ENCODE measurements at regions not wholly inside any gene's neighbourhood (a gene's known extent, or its start where the extent isn't known, plus 50 kb on each side); places are given as distances from the start of the nearest gene placed in this dataset.

- no peak for DNase-seq
Measured at GRCh38 chr6:156111913-156112312, 656.3 kb upstream of the NOX3 start.

DNA sequence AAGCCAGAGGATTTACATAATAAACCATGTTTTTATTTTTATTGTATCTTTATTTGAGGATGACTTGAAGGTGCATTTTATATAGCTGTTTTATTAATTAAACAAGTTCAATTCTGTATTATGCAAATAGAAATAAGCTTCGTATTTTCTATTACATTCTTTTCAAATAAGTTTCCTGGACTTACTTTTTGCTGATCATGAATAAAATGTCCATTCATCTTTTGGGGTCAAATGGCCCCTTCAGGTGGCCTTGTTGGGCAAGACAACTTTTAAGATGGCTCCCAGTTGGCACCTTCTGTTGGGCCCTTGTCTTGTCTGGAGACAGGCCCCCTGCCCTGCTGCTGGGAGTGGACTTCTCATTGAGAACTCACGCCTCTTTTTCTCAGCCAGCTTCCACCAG is 654.6 kb upstream of the NOX3 start:
- DNase-seq: no peak

- DNase-seq: no peak
Measured at GRCh38 chr6:156109713-156110112, 654.1 kb upstream of the NOX3 start.

DNA sequence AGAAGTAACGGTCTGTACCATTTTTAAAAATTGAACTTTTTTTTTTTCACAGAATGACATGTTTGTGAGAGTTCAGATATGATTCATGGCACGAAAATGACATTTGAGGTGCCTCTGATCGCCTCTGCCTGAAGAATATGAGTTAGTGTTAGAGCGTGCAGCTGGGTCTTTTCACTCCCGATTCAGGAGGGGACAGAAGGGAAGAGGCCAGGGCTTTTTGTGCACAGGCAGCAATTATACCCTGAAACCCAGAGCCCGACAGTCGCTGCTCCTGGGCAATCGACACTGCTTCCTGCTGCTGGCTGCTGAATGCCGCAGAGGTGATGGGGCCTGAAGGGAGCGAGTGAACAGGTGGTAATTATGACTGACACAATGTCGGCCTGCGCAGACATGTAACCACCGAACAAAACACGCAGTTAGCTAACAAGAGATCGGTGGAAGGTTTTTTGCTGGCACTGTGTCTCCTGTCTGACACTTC is 652.0 kb upstream of the NOX3 start:
- DNase-seq: no peak

GRCh38 chr6:156102129-156102528 is 646.5 kb upstream of the NOX3 start:
- no peak for DNase-seq

DNA sequence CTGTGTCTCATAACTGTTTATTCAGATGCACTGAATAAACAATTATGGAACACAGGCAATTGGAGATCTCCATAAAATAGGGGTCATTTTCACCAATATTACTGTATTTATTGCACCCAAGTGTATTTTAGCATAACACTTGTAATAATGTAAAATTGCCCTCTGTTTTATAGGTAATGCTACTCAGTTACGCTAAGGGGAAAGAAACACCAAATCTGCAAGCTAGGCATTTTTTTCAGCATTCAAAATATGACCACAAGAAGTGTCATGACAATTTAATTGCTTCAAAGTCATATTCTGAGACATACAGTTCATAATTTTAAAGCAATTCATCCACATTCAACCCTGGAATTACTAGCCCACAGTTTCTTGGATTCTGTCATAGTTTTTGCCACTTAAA is 643.2 kb upstream of the NOX3 start:
- no peak for DNase-seq

DNA sequence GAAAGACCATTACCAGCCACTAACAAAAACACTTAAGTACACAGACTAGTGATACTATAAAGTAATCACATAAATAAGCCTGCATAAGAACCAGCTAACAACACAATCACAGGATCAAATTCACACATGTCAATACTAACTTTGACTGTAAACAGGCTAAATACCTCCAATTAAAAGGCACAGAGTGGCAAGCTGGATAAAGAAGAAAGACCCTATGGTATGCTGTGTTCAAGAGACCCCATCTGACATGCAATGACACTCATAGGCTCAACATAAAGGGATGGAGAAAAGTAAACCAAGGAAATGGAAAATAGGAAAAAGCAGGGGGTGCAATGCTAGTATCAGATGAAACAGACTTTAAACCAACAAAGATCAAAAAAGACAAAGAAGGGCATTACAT is 631.8 kb upstream of the NOX3 start:
- no peak for DNase-seq

DNA sequence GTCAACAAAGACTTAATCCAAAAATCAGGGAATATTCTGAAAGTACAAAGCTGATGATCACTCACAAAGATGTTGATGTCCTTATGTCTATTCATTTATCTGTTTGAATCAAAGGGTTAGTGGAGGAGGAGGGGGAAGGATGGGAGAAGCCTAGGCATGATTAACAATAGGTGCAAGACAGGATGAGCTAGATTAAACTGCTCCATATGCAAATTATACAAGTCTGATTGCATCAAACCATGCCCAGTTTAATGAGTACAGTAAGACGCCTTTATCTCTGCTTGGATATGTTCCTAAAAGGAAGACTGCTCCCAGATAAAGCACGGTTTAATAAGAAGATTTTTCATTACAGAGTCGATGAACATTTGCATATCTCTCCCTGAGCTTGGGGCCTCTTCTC is 626.4 kb upstream of the NOX3 start:
- no peak for DNase-seq

- no peak for DNase-seq
Measured at GRCh38 chr6:156080371-156080770, 624.7 kb upstream of the NOX3 start.

GRCh38 chr6:156068881-156069280 is 613.2 kb upstream of the NOX3 start:
- no peak for DNase-seq

GRCh38 chr6:156065849-156066248 is 610.2 kb upstream of the NOX3 start:
- DNase-seq: no peak

DNA sequence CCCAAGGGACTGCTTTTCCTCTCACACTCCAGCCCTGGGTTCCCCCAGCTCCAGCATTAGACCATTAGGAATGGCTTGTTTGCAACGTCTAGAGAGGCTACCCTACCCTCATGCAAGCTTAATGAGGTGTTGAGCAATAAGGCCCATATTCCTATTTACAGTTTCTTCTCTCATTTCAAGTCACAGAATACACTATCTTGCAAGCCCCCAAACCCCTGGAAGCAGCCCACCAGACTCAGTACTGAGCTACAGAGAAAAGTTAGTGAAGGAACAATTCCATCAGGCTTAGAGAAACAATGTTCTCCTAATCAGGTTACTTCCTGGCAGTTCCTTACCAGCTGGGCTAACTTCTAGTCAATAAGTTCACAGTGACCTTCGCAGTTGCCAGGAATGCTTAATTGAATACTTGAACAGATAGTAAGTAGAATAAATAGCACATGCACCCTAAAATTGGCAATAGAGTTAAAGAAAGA is 606.5 kb upstream of the NOX3 start:
- DNase-seq: no peak

DNA sequence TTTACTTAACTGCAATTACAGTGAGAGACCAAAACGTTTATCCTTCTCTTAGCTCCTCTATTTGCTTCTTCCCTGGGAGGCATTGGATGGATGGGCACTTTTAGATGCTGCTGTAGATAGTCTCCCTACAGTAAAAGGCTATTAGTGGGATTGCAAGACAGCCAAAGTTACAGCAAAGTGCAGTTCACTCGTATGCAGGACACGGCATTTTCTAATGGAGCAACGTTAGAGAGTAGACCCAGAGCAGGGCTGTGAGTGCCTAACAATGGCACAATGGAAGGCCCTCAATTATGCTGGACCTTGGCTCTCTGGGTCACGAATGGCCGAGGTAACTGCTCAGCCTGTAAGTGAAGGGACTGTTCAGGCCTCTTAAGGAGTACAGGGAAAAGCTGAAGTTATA is 605.8 kb upstream of the NOX3 start:
- DNase-seq: no peak

GRCh38 chr6:156060013-156060412 is 604.4 kb upstream of the NOX3 start:
- no peak for DNase-seq

- DNase-seq: no peak
Measured at GRCh38 chr6:156058356-156058755, 602.7 kb upstream of the NOX3 start.

DNA sequence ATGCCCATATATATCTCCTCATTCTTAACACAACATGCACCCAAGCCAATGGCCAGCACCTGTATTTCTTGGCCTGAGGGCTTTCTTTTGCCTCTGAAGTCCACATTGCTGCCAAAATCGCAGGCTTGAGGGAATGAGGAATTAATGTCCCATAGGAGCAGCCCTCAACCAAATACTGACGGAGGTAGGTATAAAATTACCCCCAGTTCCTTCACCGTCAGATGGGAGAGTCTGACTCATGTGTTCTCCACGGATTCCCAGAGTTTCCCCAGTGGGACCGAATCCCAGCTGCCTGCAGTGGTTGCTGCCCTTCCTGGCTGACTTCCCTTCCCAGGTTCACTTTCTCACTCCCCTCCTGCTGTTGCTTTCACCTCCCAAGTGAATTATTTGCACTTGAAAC is 602.2 kb upstream of the NOX3 start:
- no peak for DNase-seq

DNA sequence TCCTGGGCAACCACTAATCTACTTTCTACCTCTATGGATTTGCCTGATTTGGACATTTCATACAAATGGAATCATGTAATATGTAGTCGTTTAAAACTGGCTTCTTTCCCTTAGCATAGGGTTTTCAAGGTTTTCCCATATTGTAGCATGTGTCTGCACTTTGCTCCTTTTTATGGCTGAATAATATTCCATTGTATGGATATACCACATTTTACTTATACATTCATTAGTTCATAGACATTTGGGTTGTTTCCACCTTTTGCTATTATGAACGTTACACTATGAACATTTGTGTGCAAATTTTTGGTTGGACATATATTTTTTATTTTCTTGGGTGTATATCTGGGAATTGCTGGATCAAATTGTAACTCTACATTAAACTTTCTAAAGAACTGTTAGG is 600.4 kb upstream of the NOX3 start:
- DNase-seq: no peak

- no peak for DNase-seq
Measured at GRCh38 chr6:156053626-156054025, 598.0 kb upstream of the NOX3 start.

GRCh38 chr6:156046841-156047449 is 591.3 kb upstream of the NOX3 start:
- DNase-seq: no peak

- no peak for DNase-seq
Measured at GRCh38 chr6:156046268-156046665, 590.6 kb upstream of the NOX3 start.

GRCh38 chr6:156045401-156046267 is 590.0 kb upstream of the NOX3 start:
- DNase-seq: no peak

DNA sequence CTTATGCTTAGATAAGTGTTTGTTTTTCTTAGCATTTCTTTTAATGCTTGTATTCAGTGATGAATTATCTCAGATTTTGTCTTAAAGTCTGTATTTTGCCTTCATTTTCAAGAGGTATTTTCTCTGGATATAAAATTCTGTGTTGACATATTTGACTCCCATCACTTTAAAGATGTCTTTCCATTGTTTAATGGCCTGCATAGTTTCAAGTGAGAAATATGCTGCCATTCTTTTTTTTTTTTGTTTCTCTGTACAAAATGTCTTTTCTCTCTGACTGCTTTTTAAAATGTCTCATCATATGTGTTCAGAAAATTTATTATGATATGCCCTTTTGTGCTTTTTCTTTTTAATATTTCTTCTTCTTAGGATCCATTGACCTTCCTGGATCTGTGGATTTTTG is 578.0 kb upstream of the NOX3 start:
- no peak for DNase-seq

DNA sequence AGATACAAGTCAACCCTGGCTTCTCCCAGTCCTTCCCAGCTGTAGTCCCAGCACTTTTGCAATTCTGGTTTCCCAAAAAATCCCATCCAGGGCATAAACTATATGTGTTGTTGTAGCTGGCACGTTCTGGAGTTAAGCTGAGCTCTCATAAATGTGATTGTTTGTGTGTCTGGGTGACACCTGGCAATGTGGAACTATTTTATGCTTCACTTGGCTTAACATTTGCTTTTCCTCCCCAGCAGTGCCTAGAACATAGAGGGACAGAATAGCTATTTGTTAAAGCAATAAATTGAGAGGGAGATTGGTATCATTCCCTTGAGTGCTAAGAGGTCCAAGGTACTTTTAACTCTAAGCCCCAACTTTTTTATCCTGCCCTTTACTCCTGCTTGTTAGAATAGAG is 575.9 kb upstream of the NOX3 start:
- DNase-seq: no peak

GRCh38 chr6:156030053-156030452 is 574.4 kb upstream of the NOX3 start:
- no peak for DNase-seq
